ENCODE measurements at regions not wholly inside any gene's neighbourhood (a gene's known extent, or its start where the extent isn't known, plus 50 kb on each side); places are given as distances from the start of the nearest gene placed in this dataset.

DNA sequence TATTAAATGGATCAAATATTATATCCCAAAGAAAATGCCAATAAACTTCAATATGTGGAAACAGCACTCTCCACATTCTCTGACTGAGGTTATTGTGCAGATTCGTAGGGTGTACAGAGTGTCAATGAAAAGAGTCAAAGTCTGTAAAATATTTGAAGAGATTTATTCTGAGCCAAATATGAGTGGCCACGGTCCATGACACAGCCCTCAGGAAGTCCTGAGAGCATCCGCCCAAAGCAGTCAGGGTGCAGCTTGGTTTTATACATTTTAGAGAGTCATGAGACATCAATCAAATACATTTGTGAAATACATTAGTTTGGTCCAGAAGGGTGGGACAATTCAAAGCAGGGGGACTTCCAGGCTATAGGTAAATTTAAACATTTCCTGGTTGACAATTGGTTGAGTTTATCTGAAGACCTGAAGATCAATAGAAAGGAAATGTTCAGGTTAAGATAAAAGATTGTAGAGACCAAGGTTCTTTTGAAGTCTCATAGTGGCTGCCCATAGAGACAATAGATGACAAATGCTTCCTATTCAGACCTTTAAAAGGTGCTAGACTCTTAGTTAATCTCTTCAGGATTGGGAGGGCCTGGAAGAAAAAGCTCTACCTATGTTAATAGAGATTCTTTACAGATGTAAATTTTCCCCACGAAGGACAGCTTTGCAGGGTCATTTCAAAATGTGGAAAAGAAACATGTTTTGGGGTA, 569.5 kb downstream of the MATN1 start:
- TF ChIP-seq CTCF (IDR thresholded peaks at IDR 0.05; ENCODE audit: low read depth, low read length) (no peak), POLR2A (IDR thresholded peaks at IDR 0.05; ENCODE audit: extremely low read depth, insufficient read length) (no peak), MYC (IDR thresholded peaks at IDR 0.05; ENCODE audit: low read depth, low read length) (no peak)

Data from NB4 (cell line).